H9 (cell line): ENCODE measurements at regions not wholly inside any gene's neighbourhood (a gene's known extent, or its start where the extent isn't known, plus 50 kb on each side); places are given as distances from the start of the nearest gene placed in this dataset.

Source experiments
- DNase-seq: peaks from one replicate; pipeline ENCODE4 v3.0.0-alpha.2; 2017
- H2AFZ ChIP-seq: one replicate; pipeline ENCODE4 v1.6.1; 2013; ENCODE audit warnings: mild to moderate bottlenecking, low read length, control low read depth, moderate library complexity
- H2AK5ac ChIP-seq: 2 replicates; pipeline ENCODE4 v1.6.1; 2013; ENCODE audit warnings: low read length, control low read depth, mixed read lengths; ENCODE audit not compliant: insufficient read length
- H2BK120ac ChIP-seq: one replicate; pipeline ENCODE4 v1.6.1; 2013; ENCODE audit warnings: low read depth, mild to moderate bottlenecking, low read length, control low read depth, inconsistent platforms; ENCODE audit not compliant: poor library complexity, severe bottlenecking
- H2BK12ac ChIP-seq: 2 replicates; pipeline ENCODE4 v1.6.1; 2013; ENCODE audit warnings: low read length, control low read depth, mixed read lengths, low read depth; ENCODE audit not compliant: insufficient read length
- H2BK15ac ChIP-seq: 2 replicates; pipeline ENCODE4 v1.6.1; 2013; ENCODE audit warnings: low read depth, low read length, control low read depth
- H2BK20ac ChIP-seq: one replicate; pipeline ENCODE4 v1.6.1; 2013; ENCODE audit warnings: low read depth, mild to moderate bottlenecking, low read length, control low read depth, inconsistent platforms; ENCODE audit not compliant: poor library complexity, severe bottlenecking
- H2BK5ac ChIP-seq: 2 replicates; pipeline ENCODE4 v1.6.1; 2013; ENCODE audit warnings: low read length, control low read depth, mixed read lengths; ENCODE audit not compliant: insufficient read length
- H3K14ac ChIP-seq: 2 replicates; pipeline ENCODE4 v1.6.1; 2013; ENCODE audit warnings: low read length, control low read depth; ENCODE audit not compliant: insufficient read depth
- H3K18ac ChIP-seq: 2 replicates; pipeline ENCODE4 v1.6.1; 2013; ENCODE audit warnings: low read depth, mild to moderate bottlenecking, mixed read lengths, low read length, control low read depth; ENCODE audit not compliant: insufficient read length
- H3K23ac ChIP-seq: 2 replicates; pipeline ENCODE4 v1.6.1; 2013; ENCODE audit warnings: low read length, control low read depth, mixed read lengths, low read depth; ENCODE audit not compliant: insufficient read length
- H3K23me2 ChIP-seq: 2 replicates; pipeline ENCODE4 v1.6.1; 2013; ENCODE audit warnings: low read depth, mild to moderate bottlenecking, mixed read lengths, low read length, control low read depth; ENCODE audit not compliant: insufficient read length, poor library complexity, severe bottlenecking
- H3K27ac ChIP-seq: 2 replicates; pipeline ENCODE4 v1.5.1; 2013; ENCODE audit warnings: low read length, control low read depth, mixed read lengths, low read depth; ENCODE audit not compliant: insufficient read length
- H3K27me3 ChIP-seq: 2 replicates; pipeline ENCODE4 v1.6.1; 2013; ENCODE audit warnings: low read length, control low read depth, inconsistent platforms; ENCODE audit not compliant: insufficient read depth
- H3K4ac ChIP-seq: 2 replicates; pipeline ENCODE4 v1.6.1; 2013; ENCODE audit warnings: low read depth, mild to moderate bottlenecking, control low read depth, inconsistent platforms, low read length, moderate library complexity
- H3K4me1 ChIP-seq: 2 replicates; pipeline ENCODE4 v1.6.1; 2013; ENCODE audit warnings: low read length, control low read depth, inconsistent platforms; ENCODE audit not compliant: insufficient read depth
- H3K4me2 ChIP-seq: 2 replicates; pipeline ENCODE4 v1.6.1; 2013; ENCODE audit warnings: low read length, control low read depth, mixed read lengths; ENCODE audit not compliant: insufficient read length, insufficient read depth
- H3K56ac ChIP-seq: 2 replicates; pipeline ENCODE4 v1.6.1; 2013; ENCODE audit warnings: low read depth, mild to moderate bottlenecking, mixed read lengths, low read length, control low read depth; ENCODE audit not compliant: insufficient read length
- H3K79me1 ChIP-seq: 2 replicates; pipeline ENCODE4 v1.6.1; 2013; ENCODE audit warnings: low read depth, mild to moderate bottlenecking, moderate library complexity, low read length, control low read depth, inconsistent platforms; ENCODE audit not compliant: insufficient read depth, poor library complexity, severe bottlenecking
- H3K79me2 ChIP-seq: 2 replicates; pipeline ENCODE4 v1.6.1; 2013; ENCODE audit warnings: low read length, control low read depth, inconsistent platforms; ENCODE audit not compliant: insufficient read depth
- H3K9ac ChIP-seq: 2 replicates; pipeline ENCODE4 v1.6.1; 2013; ENCODE audit warnings: low read length, control low read depth, mixed read lengths; ENCODE audit not compliant: insufficient read length; ENCODE audit errors: extremely low read depth
- H3K9me3 ChIP-seq: one replicate; pipeline ENCODE4 v1.6.1; 2013; ENCODE audit warnings: low read depth, low read length, inconsistent platforms; ENCODE audit not compliant: control insufficient read depth
- H3T11ph ChIP-seq: one replicate; pipeline ENCODE4 v1.6.1; 2013; ENCODE audit warnings: mild to moderate bottlenecking, low read length, control low read depth, inconsistent platforms
- H4K20me1 ChIP-seq: one replicate; pipeline ENCODE4 v1.6.1; 2013; ENCODE audit not compliant: control insufficient read depth, insufficient read length, insufficient read depth
- H4K5ac ChIP-seq: 2 replicates; pipeline ENCODE4 v1.6.1; 2013; ENCODE audit warnings: low read depth, mild to moderate bottlenecking, mixed read lengths, low read length, control low read depth; ENCODE audit not compliant: insufficient read length
- H4K8ac ChIP-seq: replicated peaks from 2 replicates; pipeline ENCODE4 v1.6.1; 2013; ENCODE audit warnings: low read length, control low read depth, mixed read lengths, low read depth; ENCODE audit not compliant: insufficient read length
- H4K91ac ChIP-seq: 2 replicates; pipeline ENCODE4 v1.6.1; 2013; ENCODE audit warnings: low read depth, mild to moderate bottlenecking, moderate library complexity, mixed read lengths, low read length, control low read depth; ENCODE audit not compliant: insufficient read length
- H3K27ac Mint-ChIP-seq, 3 experiments: 2 replicates in 2 of 3; 3 replicates in 1 of 3; pipeline ENCODE4 v1.8.0; 2020 to 2021; ENCODE audit warnings: mixed read lengths in 3 of 3, mild to moderate bottlenecking in 1 of 3, moderate library complexity in 1 of 3
- H3K27me3 Mint-ChIP-seq: 2 replicates; pipeline ENCODE4 v1.8.0; 2021; ENCODE audit warnings: low read depth, mild to moderate bottlenecking, moderate library complexity, mixed read lengths
- H3K36me3 Mint-ChIP-seq, 3 experiments: 2 replicates in 2 of 3; 3 replicates in 1 of 3; pipeline ENCODE4 v1.8.0; 2020 to 2021; ENCODE audit warnings: low read depth in 3 of 3, mixed read lengths in 3 of 3; ENCODE audit not compliant: insufficient read depth in 1 of 3
- H3K4me1 Mint-ChIP-seq, 2 experiments: 2 replicates each; pipeline ENCODE4 v1.8.0; 2020; ENCODE audit warnings: mixed read lengths in 2 of 2
- H3K4me3 Mint-ChIP-seq, 2 experiments: 2 replicates in 1 of 2; 3 replicates in 1 of 2; pipeline ENCODE4 v1.8.0; 2020 to 2021; ENCODE audit warnings: mild to moderate bottlenecking in 2 of 2, mixed read lengths in 2 of 2, moderate library complexity in 1 of 2
- H3K9me3 Mint-ChIP-seq, 2 experiments: 2 replicates in 1 of 2; 3 replicates in 1 of 2; pipeline ENCODE4 v1.8.0; 2020; ENCODE audit warnings: mild to moderate bottlenecking in 2 of 2, mixed read lengths in 2 of 2, moderate library complexity in 1 of 2
- WGBS: extraction: QIAGEN DNeasy Blood & Tissue Kit; methylation state at CpG from one replicate; pipeline ENCODE4 v1.1.7; 2013; ENCODE audit warnings: missing lambda C conversion rate, low lambda C conversion rate, mixed read lengths; ENCODE audit not compliant: insufficient read length; ENCODE audit errors: extremely low coverage; 5-methylcytosine and 5-hydroxymethylcytosine counted together
- TF ChIP-seq, protein P1 (sequence below): fragments of 200-600 bp; sonication (generic); conservative IDR thresholded peaks from 3 replicates; pipeline ENCODE4 v1.8.0; 2021; ENCODE audit warnings: antibody characterized with exemption, mild to moderate bottlenecking

DNA sequence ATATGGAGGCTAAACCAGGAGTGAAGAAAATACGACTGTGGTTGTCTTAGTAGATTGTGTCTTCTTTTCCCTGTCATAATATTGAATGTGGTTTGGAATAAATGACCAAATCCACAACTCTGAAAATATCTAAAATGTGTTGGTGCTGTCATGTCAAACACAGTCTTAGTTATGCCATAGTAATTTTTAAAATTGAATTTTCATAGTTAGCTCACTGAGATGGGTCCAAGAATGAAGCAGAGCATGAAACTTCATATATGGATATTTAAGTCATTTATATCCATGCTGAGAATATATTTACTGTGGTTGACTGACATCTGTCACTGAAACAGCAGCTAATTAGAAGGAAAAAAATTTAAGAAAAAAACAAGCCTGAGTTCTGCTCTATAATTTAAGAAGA is 260.4 kb upstream of the ATP10B start:
- H3K14ac ChIP-seq, result no peak overlapping the region
- no peaks in the 10 kb centered on the region for H3K36me3 Mint-ChIP-seq

More for the DNA sequence above, 260.4 kb upstream of the ATP10B start:
- Histone ChIP-seq H3K4ac (no peak overlapping the region), H3K79me1 (no peaks in the 10 kb centered on the region), H3K56ac (no peak overlapping the region), H3K9me3 (no peaks in the 10 kb centered on the region), H2BK5ac (no peak overlapping the region), H3K18ac (no peak overlapping the region), H4K8ac (no peak overlapping the region), H2BK20ac (no peak overlapping the region), H2BK12ac (no peak overlapping the region), H3K4me2 (no peak overlapping the region), H3K4me1 (no peaks in the 10 kb centered on the region), H2AK5ac (no peak overlapping the region), H3K27me3 (no peaks in the 10 kb centered on the region), H3K23me2 (no peaks in the 10 kb centered on the region), H4K5ac (no peak overlapping the region), H3K23ac (no peak overlapping the region), H3K79me2 (no peaks in the 10 kb centered on the region), H3T11ph (no peak overlapping the region), H2AFZ (no peak overlapping the region), H3K9ac (no peak overlapping the region), H3K27ac (no peak overlapping the region), H2BK15ac (no peak overlapping the region), H2BK120ac (no peak overlapping the region), H4K20me1 (no peaks in the 10 kb centered on the region), H4K91ac (no peak overlapping the region)
- no peaks in the 10 kb centered on the region for H3K27me3 Mint-ChIP-seq
- H3K9me3 Mint-ChIP-seq, result no peaks in the 10 kb centered on the region; a peak in 1 of 5 replicates
- peaks cover 11 to 24% of the 10 kb centered on the region in 2 experiments for H3K4me1 Mint-ChIP-seq
- WGBS, result no CpG with 5 or more reads among the region's 1 CpG
- H3K4me3 Mint-ChIP-seq, result no peak overlapping the region
- no peak for DNase-seq
- TF ChIP-seq, protein P1, sequence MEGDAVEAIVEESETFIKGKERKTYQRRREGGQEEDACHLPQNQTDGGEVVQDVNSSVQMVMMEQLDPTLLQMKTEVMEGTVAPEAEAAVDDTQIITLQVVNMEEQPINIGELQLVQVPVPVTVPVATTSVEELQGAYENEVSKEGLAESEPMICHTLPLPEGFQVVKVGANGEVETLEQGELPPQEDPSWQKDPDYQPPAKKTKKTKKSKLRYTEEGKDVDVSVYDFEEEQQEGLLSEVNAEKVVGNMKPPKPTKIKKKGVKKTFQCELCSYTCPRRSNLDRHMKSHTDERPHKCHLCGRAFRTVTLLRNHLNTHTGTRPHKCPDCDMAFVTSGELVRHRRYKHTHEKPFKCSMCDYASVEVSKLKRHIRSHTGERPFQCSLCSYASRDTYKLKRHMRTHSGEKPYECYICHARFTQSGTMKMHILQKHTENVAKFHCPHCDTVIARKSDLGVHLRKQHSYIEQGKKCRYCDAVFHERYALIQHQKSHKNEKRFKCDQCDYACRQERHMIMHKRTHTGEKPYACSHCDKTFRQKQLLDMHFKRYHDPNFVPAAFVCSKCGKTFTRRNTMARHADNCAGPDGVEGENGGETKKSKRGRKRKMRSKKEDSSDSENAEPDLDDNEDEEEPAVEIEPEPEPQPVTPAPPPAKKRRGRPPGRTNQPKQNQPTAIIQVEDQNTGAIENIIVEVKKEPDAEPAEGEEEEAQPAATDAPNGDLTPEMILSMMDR, result no peak
- no peak overlapping the region for H3K27ac Mint-ChIP-seq
